Choroid plexus epithelial cell (primary cell): ENCODE measurements at regions not wholly inside any gene's neighbourhood (a gene's known extent, or its start where the extent isn't known, plus 50 kb on each side); places are given as distances from the start of the nearest gene placed in this dataset.

ENCODE experiments used
- DNase-seq: peaks from one replicate; pipeline ENCODE4 v3.0.0-alpha.2; 2010; ENCODE audit warnings: low read depth
- H3K4me3 ChIP-seq: 2 replicates; pipeline ENCODE4 v1.5.1; 2011; ENCODE audit warnings: low read depth, mild to moderate bottlenecking, control low read depth, low read length, moderate library complexity
- CTCF ChIP-seq: conservative IDR thresholded peaks from 2 replicates; pipeline ENCODE4 v1.5.1; 2011; ENCODE audit warnings: low read depth, mild to moderate bottlenecking, control low read depth, inconsistent platforms, low read length, moderate library complexity

GRCh38 chr16:63298993-63299392 is 1262.8 kb upstream of the CDH8 start:
- DNase-seq: no peak
- no peak for TF ChIP-seq CTCF
- H3K4me3 ChIP-seq: no peak overlapping the region

GRCh38 chr16:63292036-63292435 is 1255.8 kb upstream of the CDH8 start:
- TF ChIP-seq CTCF: no peak
- no peak overlapping the region for H3K4me3 ChIP-seq
- no peak for DNase-seq

GRCh38 chr16:63289834-63290460 is 1253.7 kb upstream of the CDH8 start:
- peak; percentile 9 for DNase-seq
- H3K4me3 ChIP-seq: no peak overlapping the region
- TF ChIP-seq CTCF: peak; percentile 48

- no peak for DNase-seq
- H3K4me3 ChIP-seq: no peak overlapping the region
- no peak for TF ChIP-seq CTCF
Measured at GRCh38 chr16:63287401-63287800, 1251.2 kb upstream of the CDH8 start.

GRCh38 chr16:63283721-63284120 is 1247.5 kb upstream of the CDH8 start:
- no peak for DNase-seq
- no peak for TF ChIP-seq CTCF
- H3K4me3 ChIP-seq: no peak overlapping the region

- DNase-seq: no peak
- H3K4me3 ChIP-seq: no peak overlapping the region
- no peak for TF ChIP-seq CTCF
Measured at GRCh38 chr16:63244631-63245030, 1208.4 kb upstream of the CDH8 start.

- no peak overlapping the region for H3K4me3 ChIP-seq
Measured at GRCh38 chr16:63241497-63242028, 1205.3 kb upstream of the CDH8 start.

More at GRCh38 chr16:63241497-63242028, 1205.3 kb upstream of the CDH8 start:
- TF ChIP-seq CTCF: no peak
- no peak for DNase-seq
